PFSK-1 (cell line): ENCODE measurements at regions not wholly inside any gene's neighbourhood (a gene's known extent, or its start where the extent isn't known, plus 50 kb on each side); places are given as distances from the start of the nearest gene placed in this dataset.

ENCODE experiments used
- POLR2AphosphoS5 ChIP-seq: IDR thresholded peaks from 2 replicates; pipeline ENCODE4 v1.6.1; 2012; ENCODE audit warnings: low read depth, mild to moderate bottlenecking, control low read depth, low read length, moderate library complexity
- SIN3A ChIP-seq: IDR thresholded peaks from 2 replicates; pipeline ENCODE4 v1.6.1; 2012; ENCODE audit warnings: mild to moderate bottlenecking, low read length, moderate library complexity, borderline replicate concordance; ENCODE audit not compliant: insufficient read depth
- TAF1 ChIP-seq: IDR thresholded peaks from 2 replicates; pipeline ENCODE4 v1.6.1; 2012; ENCODE audit warnings: low read length, control low read depth, borderline replicate concordance; ENCODE audit not compliant: insufficient read depth
- TF ChIP-seq, protein P1 (sequence below), 2 experiments: IDR thresholded peaks; 2 replicates each; pipeline versions ENCODE4 v1.6.1 to v1.8.0; 2011 to 2012; ENCODE audit warnings: low read depth in 2 of 2, low read length in 2 of 2, control low read depth in 1 of 2, inconsistent platforms in 1 of 2, mild to moderate bottlenecking in 1 of 2, moderate library complexity in 1 of 2; ENCODE audit not compliant: insufficient read depth in 1 of 2

DNA sequence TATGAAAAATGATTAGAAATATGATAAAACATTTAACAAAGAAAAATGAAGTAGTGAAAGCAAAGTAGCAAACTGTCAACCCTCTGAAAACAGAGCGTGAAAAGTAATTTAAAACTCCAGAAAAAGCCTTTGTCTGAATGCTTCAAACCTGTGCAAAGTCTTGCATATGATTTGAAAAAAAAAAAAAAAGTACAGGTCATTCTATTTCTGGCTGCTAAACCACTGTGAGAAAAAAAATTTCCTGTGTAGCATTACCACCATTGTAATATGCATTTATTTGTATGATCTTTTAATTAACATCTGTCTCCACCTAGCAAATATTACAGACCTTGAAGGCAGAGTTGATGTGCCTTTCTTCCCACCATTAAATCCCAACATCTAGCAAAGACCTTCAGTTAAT is 82.1 kb upstream of the CCDC68 start:
- no peak for TF ChIP-seq POLR2AphosphoS5
- TF ChIP-seq, protein P1, sequence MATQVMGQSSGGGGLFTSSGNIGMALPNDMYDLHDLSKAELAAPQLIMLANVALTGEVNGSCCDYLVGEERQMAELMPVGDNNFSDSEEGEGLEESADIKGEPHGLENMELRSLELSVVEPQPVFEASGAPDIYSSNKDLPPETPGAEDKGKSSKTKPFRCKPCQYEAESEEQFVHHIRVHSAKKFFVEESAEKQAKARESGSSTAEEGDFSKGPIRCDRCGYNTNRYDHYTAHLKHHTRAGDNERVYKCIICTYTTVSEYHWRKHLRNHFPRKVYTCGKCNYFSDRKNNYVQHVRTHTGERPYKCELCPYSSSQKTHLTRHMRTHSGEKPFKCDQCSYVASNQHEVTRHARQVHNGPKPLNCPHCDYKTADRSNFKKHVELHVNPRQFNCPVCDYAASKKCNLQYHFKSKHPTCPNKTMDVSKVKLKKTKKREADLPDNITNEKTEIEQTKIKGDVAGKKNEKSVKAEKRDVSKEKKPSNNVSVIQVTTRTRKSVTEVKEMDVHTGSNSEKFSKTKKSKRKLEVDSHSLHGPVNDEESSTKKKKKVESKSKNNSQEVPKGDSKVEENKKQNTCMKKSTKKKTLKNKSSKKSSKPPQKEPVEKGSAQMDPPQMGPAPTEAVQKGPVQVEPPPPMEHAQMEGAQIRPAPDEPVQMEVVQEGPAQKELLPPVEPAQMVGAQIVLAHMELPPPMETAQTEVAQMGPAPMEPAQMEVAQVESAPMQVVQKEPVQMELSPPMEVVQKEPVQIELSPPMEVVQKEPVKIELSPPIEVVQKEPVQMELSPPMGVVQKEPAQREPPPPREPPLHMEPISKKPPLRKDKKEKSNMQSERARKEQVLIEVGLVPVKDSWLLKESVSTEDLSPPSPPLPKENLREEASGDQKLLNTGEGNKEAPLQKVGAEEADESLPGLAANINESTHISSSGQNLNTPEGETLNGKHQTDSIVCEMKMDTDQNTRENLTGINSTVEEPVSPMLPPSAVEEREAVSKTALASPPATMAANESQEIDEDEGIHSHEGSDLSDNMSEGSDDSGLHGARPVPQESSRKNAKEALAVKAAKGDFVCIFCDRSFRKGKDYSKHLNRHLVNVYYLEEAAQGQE (IDR thresholded peaks at IDR 0.05; ENCODE audit: insufficient read depth in 1 of 2, low read depth in 2 of 2, low read length in 2 of 2): no peak
- no peak for TF ChIP-seq TAF1
- no peak for TF ChIP-seq SIN3A
